ENCODE measurements at regions not wholly inside any gene's neighbourhood (a gene's known extent, or its start where the extent isn't known, plus 50 kb on each side); places are given as distances from the start of the nearest gene placed in this dataset.

GRCh38 chr4:119788349-119789266, 160.0 kb upstream of the PDE5A start:
- ATAC-seq (no peak), DNase-seq (no peak)
- no peaks in the 10 kb centered on the region for H3K27me3 ChIP-seq
- no peak overlapping the region for H3K4me3 ChIP-seq
- WGBS (ENCODE audit: insufficient coverage, low coverage, low lambda C conversion rate, missing lambda C conversion rate), result 58% methylated on average over 1 of the region's 1 CpG
- no peaks in the 10 kb centered on the region for H3K36me3 ChIP-seq
- no peaks in the 10 kb centered on the region for H3K4me1 ChIP-seq
- no peaks in the 10 kb centered on the region for H3K9me3 ChIP-seq
- intact Hi-C loops (cut with DNase I), result loop anchor here in 1 of 2 donors (10.0 kb wide), 1 partner anchor 154 kb away; no protein-coding TSS in a partner anchor
- TF ChIP-seq CTCF (IDR thresholded peaks at IDR 0.05), result no peak
- no peak for TF ChIP-seq POLR2A (IDR thresholded peaks at IDR 0.05)
- no peak overlapping the region for H3K27ac ChIP-seq

GRCh38 chr4:119785963-119786362, 157.4 kb upstream of the PDE5A start:
- H3K36me3 ChIP-seq, result no peaks in the 10 kb centered on the region
- ATAC-seq (peak; percentile 47 to 62 (median 56)), DNase-seq (peak in 1 of 3 donors; percentile 28)
- H3K27ac ChIP-seq, result no peak overlapping the region
- TF ChIP-seq CTCF (IDR thresholded peaks at IDR 0.05) (peak; percentile 56 to 64 (median 61)), POLR2A (IDR thresholded peaks at IDR 0.05) (no peak)
- no peak overlapping the region for H3K4me3 ChIP-seq
- no peaks in the 10 kb centered on the region for H3K9me3 ChIP-seq
- intact Hi-C loops (cut with DNase I), result loop anchor here in 1 of 2 donors (10.0 kb wide), 1 partner anchor 151 kb away; no protein-coding TSS in a partner anchor
- H3K27me3 ChIP-seq, result no peaks in the 10 kb centered on the region
- H3K4me1 ChIP-seq, result no peaks in the 10 kb centered on the region

DNA sequence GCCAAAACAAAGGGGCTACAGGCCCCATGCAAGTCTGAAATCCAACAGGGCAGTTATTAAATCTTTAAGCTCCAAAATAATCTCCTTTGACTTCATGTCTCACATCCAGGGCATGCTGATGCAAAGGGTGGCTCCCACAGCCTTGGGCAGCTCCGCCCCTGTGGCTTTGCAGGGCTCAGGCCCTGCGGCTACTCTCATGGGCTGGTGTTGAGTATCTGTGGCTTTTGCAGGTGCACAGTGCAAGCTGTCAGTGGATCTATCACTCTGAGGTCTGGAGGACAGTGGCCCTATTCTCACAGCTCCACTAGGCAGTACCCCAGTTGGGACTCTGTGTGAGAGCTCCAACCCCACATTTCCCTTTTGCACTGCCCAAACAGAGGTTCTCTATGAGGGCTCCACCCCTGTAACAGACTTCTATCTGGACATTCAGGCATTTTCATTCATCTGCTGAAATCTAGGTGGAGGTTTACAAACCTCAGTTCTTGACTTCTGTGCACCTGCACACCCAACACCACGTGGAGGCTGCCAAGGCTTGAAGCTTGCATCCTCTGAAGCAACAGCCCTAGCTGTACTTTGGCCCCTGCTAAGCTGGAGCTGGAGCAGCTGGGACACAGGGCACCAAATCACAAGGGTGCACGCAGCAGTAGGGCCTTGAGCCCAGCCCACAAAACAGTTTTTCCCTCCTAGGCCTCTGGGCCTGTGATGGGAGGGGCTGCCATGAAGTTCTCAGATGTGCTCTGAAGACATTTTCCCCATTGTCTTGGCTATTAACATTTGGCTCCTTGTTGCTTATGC, 154.8 kb upstream of the PDE5A start:
- DNase-seq (peak; percentile 31 to 74 (median 51)), ATAC-seq (peak; percentile 57 to 96 (median 74))
- Histone ChIP-seq H3K27me3 (no peaks in the 10 kb centered on the region), H3K9me3 (no peaks in the 10 kb centered on the region), H3K4me1 (no peaks in the 10 kb centered on the region), H3K4me3 (no peak overlapping the region), H3K27ac (no peak overlapping the region), H3K36me3 (no peaks in the 10 kb centered on the region)
- 28% methylated on average over 2 of the region's 4 CpGs for WGBS (ENCODE audit: insufficient coverage, low coverage, low lambda C conversion rate, missing lambda C conversion rate)
- TF ChIP-seq POLR2A (IDR thresholded peaks at IDR 0.05) (no peak), CTCF (IDR thresholded peaks at IDR 0.05) (no peak)
- intact Hi-C loops (cut with DNase I), result loop anchor here in 1 of 2 donors (10.0 kb wide), 1 partner anchor 149 kb away; no protein-coding TSS in a partner anchor

DNA sequence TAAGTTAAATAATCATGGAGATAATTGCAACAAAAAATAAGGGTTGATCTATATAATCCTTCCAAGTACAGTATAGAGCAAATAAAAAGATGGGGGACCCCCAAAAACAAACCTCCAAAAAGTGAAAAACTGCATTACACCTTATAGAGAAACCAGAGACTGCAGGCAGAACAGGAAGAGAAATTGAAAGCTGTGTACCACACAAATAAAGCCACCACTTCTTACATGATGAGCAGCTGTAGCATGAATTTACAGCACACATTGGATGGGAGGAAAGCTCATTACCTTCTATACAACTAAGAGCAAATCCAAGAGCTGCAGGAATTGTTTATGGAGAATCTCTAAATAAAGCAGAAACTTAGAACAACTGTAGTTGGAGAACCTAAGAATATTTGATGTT, 152.4 kb upstream of the PDE5A start:
- no peak for DNase-seq
- Histone ChIP-seq H3K4me3 (no peak overlapping the region), H3K36me3 (no peaks in the 10 kb centered on the region), H3K27me3 (no peaks in the 10 kb centered on the region), H3K4me1 (no peaks in the 10 kb centered on the region), H3K27ac (no peak overlapping the region), H3K9me3 (no peaks in the 10 kb centered on the region)
- no peak for ATAC-seq
- TF ChIP-seq POLR2A (IDR thresholded peaks at IDR 0.05) (no peak), CTCF (IDR thresholded peaks at IDR 0.05) (no peak)
- intact Hi-C loops (cut with DNase I), result loop anchor here in 1 of 2 donors (10.0 kb wide), 1 partner anchor 146 kb away; no protein-coding TSS in a partner anchor
